ENCODE measurements at regions not wholly inside any gene's neighbourhood (a gene's known extent, or its start where the extent isn't known, plus 50 kb on each side); places are given as distances from the start of the nearest gene placed in this dataset.

GRCh38 chr10:60666221-60666620, 112.1 kb upstream of the CDK1 start:
- TF ChIP-seq CTCF (IDR thresholded peaks at IDR 0.05; ENCODE audit: low read depth, low read length), result no peak
- TF ChIP-seq EZH2phosphoT487 (IDR thresholded peaks at IDR 0.05; ENCODE audit: low read depth), result no peak
